Stimulated activated naive CD8-positive, alpha-beta T cell treated with anti-CD3 and anti-CD28 coated beads, Interleukin-15, Interleukin-2, amounts not matched to agents 100 ng/mL and 50 ng/mL, for 24 hours (primary cell): ENCODE measurements at regions not wholly inside any gene's neighbourhood (a gene's known extent, or its start where the extent isn't known, plus 50 kb on each side); places are given as distances from the start of the nearest gene placed in this dataset.
"Not testable (repeated sequence)": the region's sequence is repeated elsewhere in the genome, so short reads cannot be mapped to it uniquely, and the experiment has no call there.

ENCODE experiments used
- H3K27ac Mint-ChIP-seq: one replicate; pipeline ENCODE4 v1.8.0; 2021; ENCODE audit warnings: mild to moderate bottlenecking, mixed read lengths
- H3K27me3 Mint-ChIP-seq: one replicate; pipeline ENCODE4 v1.8.0; 2021; ENCODE audit warnings: mixed read lengths
- H3K36me3 Mint-ChIP-seq: one replicate; pipeline ENCODE4 v1.8.0; 2021; ENCODE audit warnings: low read depth, mixed read lengths
- H3K4me1 Mint-ChIP-seq: one replicate; pipeline ENCODE4 v1.8.0; 2021; ENCODE audit warnings: low read depth, mixed read lengths
- H3K4me3 Mint-ChIP-seq: one replicate; pipeline ENCODE4 v1.8.0; 2021; ENCODE audit warnings: mild to moderate bottlenecking, mixed read lengths
- H3K9me3 Mint-ChIP-seq: one replicate; pipeline ENCODE4 v1.8.0; 2021; ENCODE audit warnings: mixed read lengths

GRCh38 chr1:194807530-194808220, 1621.3 kb upstream of the B3GALT2 start:
- Mint-ChIP-seq H3K27me3 (no peaks in the 10 kb centered on the region), H3K36me3 (no peaks in the 10 kb centered on the region), H3K4me3 (no peak overlapping the region), H3K9me3 (no peaks in the 10 kb centered on the region), H3K27ac (no peak overlapping the region), H3K4me1 (no peaks in the 10 kb centered on the region)

- Mint-ChIP-seq H3K4me1 (no peaks in the 10 kb centered on the region), H3K4me3 (no peak overlapping the region), H3K27me3 (no peaks in the 10 kb centered on the region), H3K27ac (no peak overlapping the region), H3K9me3 (no peaks in the 10 kb centered on the region), H3K36me3 (no peaks in the 10 kb centered on the region)
Observed at GRCh38 chr1:194802572-194802971, 1616.2 kb upstream of the B3GALT2 start.

GRCh38 chr1:194795917-194796593, 1609.6 kb upstream of the B3GALT2 start:
- no peaks in the 10 kb centered on the region for H3K27me3 Mint-ChIP-seq
- H3K36me3 Mint-ChIP-seq: no peaks in the 10 kb centered on the region
- no peaks in the 10 kb centered on the region for H3K4me1 Mint-ChIP-seq
- H3K4me3 Mint-ChIP-seq: no peak overlapping the region
- H3K9me3 Mint-ChIP-seq: no peaks in the 10 kb centered on the region
- no peak overlapping the region for H3K27ac Mint-ChIP-seq

GRCh38 chr1:194787001-194787400, 1600.6 kb upstream of the B3GALT2 start:
- Mint-ChIP-seq H3K4me3 (no peak overlapping the region), H3K27ac (no peak overlapping the region), H3K4me1 (no peaks in the 10 kb centered on the region), H3K27me3 (no peaks in the 10 kb centered on the region), H3K9me3 (no peaks in the 10 kb centered on the region), H3K36me3 (no peaks in the 10 kb centered on the region)

- Mint-ChIP-seq H3K4me1 (no peaks in the 10 kb centered on the region), H3K4me3 (no peak overlapping the region), H3K27me3 (no peaks in the 10 kb centered on the region), H3K36me3 (no peaks in the 10 kb centered on the region), H3K9me3 (no peaks in the 10 kb centered on the region), H3K27ac (no peak overlapping the region)
Observed at GRCh38 chr1:194786027-194786426, 1599.6 kb upstream of the B3GALT2 start.

- Mint-ChIP-seq H3K27me3 (no peaks in the 10 kb centered on the region), H3K36me3 (no peaks in the 10 kb centered on the region), H3K4me3 (no peak overlapping the region), H3K4me1 (no peaks in the 10 kb centered on the region), H3K9me3 (peaks cover 6% of the 10 kb centered on the region), H3K27ac (no peak overlapping the region)
Observed at GRCh38 chr1:194776657-194777056, 1590.2 kb upstream of the B3GALT2 start.

GRCh38 chr1:194774535-194774934, 1588.1 kb upstream of the B3GALT2 start:
- Mint-ChIP-seq H3K27ac (no peak overlapping the region), H3K27me3 (no peaks in the 10 kb centered on the region), H3K9me3 (peaks cover 6% of the 10 kb centered on the region), H3K36me3 (no peaks in the 10 kb centered on the region), H3K4me1 (no peaks in the 10 kb centered on the region), H3K4me3 (no peak overlapping the region)

GRCh38 chr1:194755241-194755994, 1569.0 kb upstream of the B3GALT2 start:
- no peaks in the 10 kb centered on the region for H3K4me1 Mint-ChIP-seq
- H3K27ac Mint-ChIP-seq: no peak overlapping the region
- no peaks in the 10 kb centered on the region for H3K36me3 Mint-ChIP-seq
- no peak overlapping the region for H3K4me3 Mint-ChIP-seq
- peaks cover 9% of the 10 kb centered on the region for H3K9me3 Mint-ChIP-seq
- no peaks in the 10 kb centered on the region for H3K27me3 Mint-ChIP-seq

GRCh38 chr1:194738843-194739242, 1552.4 kb upstream of the B3GALT2 start:
- not testable (repeated sequence) for H3K9me3 Mint-ChIP-seq, H3K27me3 Mint-ChIP-seq, H3K4me1 Mint-ChIP-seq, H3K4me3 Mint-ChIP-seq, H3K36me3 Mint-ChIP-seq, H3K27ac Mint-ChIP-seq

GRCh38 chr1:194734970-194735369, 1548.6 kb upstream of the B3GALT2 start:
- Mint-ChIP-seq H3K4me3 (no peak overlapping the region), H3K36me3 (no peaks in the 10 kb centered on the region), H3K27ac (no peak overlapping the region), H3K9me3 (no peaks in the 10 kb centered on the region), H3K4me1 (no peaks in the 10 kb centered on the region), H3K27me3 (no peaks in the 10 kb centered on the region)

GRCh38 chr1:194731025-194731424, 1544.6 kb upstream of the B3GALT2 start:
- Mint-ChIP-seq H3K27ac (no peak overlapping the region), H3K9me3 (no peaks in the 10 kb centered on the region), H3K4me1 (no peaks in the 10 kb centered on the region), H3K4me3 (no peak overlapping the region), H3K27me3 (no peaks in the 10 kb centered on the region), H3K36me3 (no peaks in the 10 kb centered on the region)

- Mint-ChIP-seq H3K27ac (no peak overlapping the region), H3K4me3 (no peak overlapping the region), H3K36me3 (no peaks in the 10 kb centered on the region), H3K27me3 (no peaks in the 10 kb centered on the region), H3K4me1 (no peaks in the 10 kb centered on the region), H3K9me3 (no peaks in the 10 kb centered on the region)
Observed at GRCh38 chr1:194730304-194730703, 1543.9 kb upstream of the B3GALT2 start.

GRCh38 chr1:194723067-194723466, 1536.7 kb upstream of the B3GALT2 start:
- H3K4me3 Mint-ChIP-seq: no peak overlapping the region
- no peaks in the 10 kb centered on the region for H3K4me1 Mint-ChIP-seq
- no peaks in the 10 kb centered on the region for H3K27me3 Mint-ChIP-seq
- no peaks in the 10 kb centered on the region for H3K36me3 Mint-ChIP-seq
- H3K27ac Mint-ChIP-seq: no peak overlapping the region
- no peaks in the 10 kb centered on the region for H3K9me3 Mint-ChIP-seq

- no peaks in the 10 kb centered on the region for H3K27me3 Mint-ChIP-seq
- H3K9me3 Mint-ChIP-seq: no peaks in the 10 kb centered on the region
- H3K27ac Mint-ChIP-seq: no peak overlapping the region
- H3K4me3 Mint-ChIP-seq: no peak overlapping the region
- H3K4me1 Mint-ChIP-seq: no peaks in the 10 kb centered on the region
- no peaks in the 10 kb centered on the region for H3K36me3 Mint-ChIP-seq
Observed at GRCh38 chr1:194717941-194718340, 1531.5 kb upstream of the B3GALT2 start.

- no peaks in the 10 kb centered on the region for H3K27me3 Mint-ChIP-seq
- H3K4me1 Mint-ChIP-seq: no peaks in the 10 kb centered on the region
- no peak overlapping the region for H3K27ac Mint-ChIP-seq
- no peak overlapping the region for H3K4me3 Mint-ChIP-seq
- H3K9me3 Mint-ChIP-seq: no peaks in the 10 kb centered on the region
- H3K36me3 Mint-ChIP-seq: no peaks in the 10 kb centered on the region
Observed at GRCh38 chr1:194717334-194717733, 1530.9 kb upstream of the B3GALT2 start.
